SU-DHL-6 (cell line): ENCODE measurements at regions not wholly inside any gene's neighbourhood (a gene's known extent, or its start where the extent isn't known, plus 50 kb on each side); places are given as distances from the start of the nearest gene placed in this dataset.
A peak's percentile ranks its signal among the peaks of the same experiment; 100 is the strongest.
"Not testable (repeated sequence)": the region's sequence is repeated elsewhere in the genome, so short reads cannot be mapped to it uniquely, and the experiment has no call there.

Experiments
- H2AFZ ChIP-seq: fragments of 200-600 bp; sonication (generic); 2 replicates; pipeline ENCODE4 v1.6.1; 2014; ENCODE audit warnings: low read depth, mild to moderate bottlenecking, moderate library complexity, mixed read lengths, antibody characterized with exemption, low read length; ENCODE audit not compliant: severe bottlenecking
- H3F3A ChIP-seq: fragments of 200-600 bp; shearing (Covaris generic); 2 replicates; pipeline ENCODE4 v1.6.0; 2016; ENCODE audit warnings: antibody characterized with exemption, mild to moderate bottlenecking; ENCODE audit not compliant: insufficient read depth
- H3K27ac ChIP-seq: fragments of 200-600 bp; sonication (generic); 2 replicates; pipeline ENCODE4 v1.5.1; 2016; ENCODE audit warnings: low read depth, mild to moderate bottlenecking, low read length, moderate library complexity, mixed read lengths
- H3K27me3 ChIP-seq: fragments of 200-600 bp; sonication (generic), shearing (Covaris generic); 2 replicates; pipeline ENCODE4 v1.6.0; 2014; ENCODE audit warnings: mild to moderate bottlenecking, low read length
- H3K36me3 ChIP-seq: fragments of 200-600 bp; sonication (generic); 2 replicates; pipeline ENCODE4 v1.6.1; 2014; ENCODE audit warnings: mild to moderate bottlenecking, low read length, mixed read lengths
- H3K4me2 ChIP-seq: fragments of 300-600, 200-600 bp; shearing (Covaris generic), sonication (generic); 2 replicates; pipeline ENCODE4 v1.6.0; 2014; ENCODE audit warnings: low read length, low read depth, mild to moderate bottlenecking; ENCODE audit not compliant: poor library complexity, severe bottlenecking
- H3K4me3 ChIP-seq: fragments of 200-600 bp; sonication (generic); 2 replicates; pipeline ENCODE4 v1.5.1; 2014; ENCODE audit warnings: antibody characterized with exemption, low read length, mild to moderate bottlenecking, mixed read lengths; ENCODE audit not compliant: insufficient read depth, poor library complexity, severe bottlenecking
- H3K79me2 ChIP-seq: fragments of 200-600 bp; sonication (generic); 2 replicates; pipeline ENCODE4 v1.6.1; 2014; ENCODE audit warnings: mild to moderate bottlenecking, low read length, moderate library complexity; ENCODE audit not compliant: insufficient read depth
- H3K9ac ChIP-seq: fragments of 200-600 bp; sonication (generic); 2 replicates; pipeline ENCODE4 v1.7.0; 2014; ENCODE audit warnings: mild to moderate bottlenecking, low read length
- H3K9me2 ChIP-seq: fragments of 200-600 bp; sonication (generic); replicated peaks from 2 replicates; pipeline ENCODE4 v1.6.1; 2014; ENCODE audit warnings: low read length; ENCODE audit not compliant: insufficient read depth
- H3K9me3 ChIP-seq: fragments of 200-600 bp; sonication (generic); 2 replicates; pipeline ENCODE4 v1.6.1; 2014; ENCODE audit warnings: low read length, mixed read lengths; ENCODE audit not compliant: insufficient read depth
- H4K20me1 ChIP-seq: fragments of 200-600 bp; sonication (generic); 2 replicates; pipeline ENCODE4 v1.6.1; 2014; ENCODE audit warnings: low read depth, mild to moderate bottlenecking, antibody characterized with exemption, low read length, moderate library complexity, mixed read lengths
- CTCF ChIP-seq: fragments of 200-600 bp; sonication (generic); IDR thresholded peaks from one replicate; pipeline ENCODE4 v1.5.1; 2017; ENCODE audit warnings: antibody characterized with exemption, mild to moderate bottlenecking, low read length, moderate library complexity; ENCODE audit not compliant: insufficient read depth, poor library complexity, severe bottlenecking
- EZH2phosphoT487 ChIP-seq: fragments of 200-600 bp; sonication (generic), shearing (Covaris generic); conservative IDR thresholded peaks from 2 replicates; pipeline ENCODE4 v1.6.1; 2018; ENCODE audit warnings: mild to moderate bottlenecking, antibody characterized with exemption, low read length, moderate library complexity, mixed read lengths

- Histone ChIP-seq H3K4me2 (no peak overlapping the region), H3K27me3 (no peaks in the 10 kb centered on the region), H4K20me1 (no peaks in the 10 kb centered on the region), H3K27ac (no peak overlapping the region), H3K36me3 (no peaks in the 10 kb centered on the region), H3K9ac (no peak overlapping the region), H3K79me2 (no peaks in the 10 kb centered on the region), H3K9me3 (no peaks in the 10 kb centered on the region), H2AFZ (no peak overlapping the region), H3K9me2 (no peaks in the 10 kb centered on the region), H3F3A (no peaks in the 10 kb centered on the region), H3K4me3 (no peak overlapping the region)
- TF ChIP-seq CTCF (no peak), EZH2phosphoT487 (no peak)
Measured at GRCh38 chr14:87754520-87755223, 238.3 kb downstream of the GALC start.

- Histone ChIP-seq H3K27me3 (no peaks in the 10 kb centered on the region), H3K79me2 (no peaks in the 10 kb centered on the region), H4K20me1 (no peaks in the 10 kb centered on the region), H3K9ac (no peak overlapping the region), H3K36me3 (no peaks in the 10 kb centered on the region), H3K27ac (no peak overlapping the region), H2AFZ (no peak overlapping the region), H3K9me3 (no peaks in the 10 kb centered on the region), H3K9me2 (no peaks in the 10 kb centered on the region), H3K4me3 (no peak overlapping the region), H3K4me2 (no peak overlapping the region), H3F3A (no peaks in the 10 kb centered on the region)
- no peak for TF ChIP-seq EZH2phosphoT487
Measured at GRCh38 chr14:87748558-87748957, 244.4 kb downstream of the GALC start.

DNA sequence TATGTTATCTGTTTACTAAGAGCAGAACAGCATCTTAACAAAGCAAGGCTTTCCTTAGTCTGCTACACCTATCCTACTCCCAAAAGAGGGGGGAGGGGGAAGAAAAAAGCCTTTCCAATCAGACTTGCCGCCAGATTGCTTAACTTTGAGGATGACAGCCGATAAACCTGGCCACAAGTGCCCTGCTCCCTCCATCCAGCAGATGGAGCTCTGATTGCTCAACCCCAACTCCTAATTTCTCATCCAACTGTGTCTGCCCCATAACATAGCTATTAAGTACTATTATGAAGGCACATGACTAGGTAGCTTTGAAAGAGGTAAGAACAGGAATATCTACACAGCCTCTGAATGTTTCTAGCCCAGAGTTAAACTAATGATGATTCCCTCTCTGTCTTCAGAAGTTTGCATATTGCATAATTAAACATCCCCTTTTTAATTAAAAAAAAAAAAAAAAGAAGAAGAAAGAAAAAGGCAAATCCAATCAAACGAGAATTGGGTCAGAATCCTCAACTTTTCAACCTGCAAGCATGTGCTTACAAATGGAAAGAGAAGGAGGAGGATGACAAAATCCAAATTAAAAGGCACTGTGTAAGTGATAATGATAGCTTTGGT is 247.4 kb downstream of the GALC start:
- Histone ChIP-seq H3K27me3 (no peaks in the 10 kb centered on the region), H3K9me3 (no peaks in the 10 kb centered on the region), H3K4me3 (no peak overlapping the region), H3K27ac (no peak overlapping the region), H2AFZ (no peak overlapping the region), H3K9me2 (no peaks in the 10 kb centered on the region), H3K4me2 (no peak overlapping the region), H3F3A (no peaks in the 10 kb centered on the region), H4K20me1 (no peaks in the 10 kb centered on the region), H3K36me3 (no peaks in the 10 kb centered on the region), H3K79me2 (no peaks in the 10 kb centered on the region), H3K9ac (no peak overlapping the region)
- TF ChIP-seq CTCF (peak; percentile 69), EZH2phosphoT487 (no peak)

DNA sequence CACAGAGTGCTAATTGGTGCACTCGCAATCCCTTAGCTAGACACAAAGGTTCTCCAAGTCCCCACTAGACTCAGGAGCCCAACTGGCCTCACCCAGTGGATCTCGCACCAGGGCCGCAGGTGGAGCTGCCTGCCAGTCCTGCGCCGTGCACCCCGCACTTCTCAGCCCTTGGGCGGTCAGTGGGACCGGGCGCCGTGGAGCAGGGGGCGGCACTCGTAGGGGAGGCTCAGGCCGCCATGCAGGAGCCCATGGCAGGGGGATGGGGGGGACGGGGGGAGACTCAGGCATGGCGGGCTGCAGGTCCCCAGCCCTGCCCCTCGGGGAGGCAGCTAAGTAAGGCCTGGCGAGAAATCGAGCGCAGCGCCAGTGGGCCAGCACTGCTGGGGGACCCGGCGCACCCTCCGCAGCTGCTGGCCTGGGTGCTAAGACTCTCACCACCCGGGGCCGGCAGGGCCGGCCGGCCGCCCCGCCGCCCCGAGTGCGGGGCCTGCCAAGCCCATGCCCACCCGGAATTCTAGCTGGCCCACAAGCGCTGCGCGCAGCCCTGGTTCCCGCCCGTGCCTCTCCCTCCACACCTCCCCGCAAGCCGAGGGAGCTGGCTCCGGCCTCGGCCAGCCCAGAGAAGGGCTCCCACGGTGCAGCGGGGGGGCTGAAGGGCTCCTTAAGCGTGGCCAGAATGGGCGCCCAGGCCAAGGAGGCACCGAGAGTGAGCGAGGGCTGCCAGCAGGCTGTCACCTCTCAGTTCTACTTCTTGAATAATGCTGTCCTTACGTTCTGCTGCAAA is 258.2 kb downstream of the GALC start:
- H3K27me3 ChIP-seq, H3K4me2 ChIP-seq: not testable (repeated sequence)

DNA sequence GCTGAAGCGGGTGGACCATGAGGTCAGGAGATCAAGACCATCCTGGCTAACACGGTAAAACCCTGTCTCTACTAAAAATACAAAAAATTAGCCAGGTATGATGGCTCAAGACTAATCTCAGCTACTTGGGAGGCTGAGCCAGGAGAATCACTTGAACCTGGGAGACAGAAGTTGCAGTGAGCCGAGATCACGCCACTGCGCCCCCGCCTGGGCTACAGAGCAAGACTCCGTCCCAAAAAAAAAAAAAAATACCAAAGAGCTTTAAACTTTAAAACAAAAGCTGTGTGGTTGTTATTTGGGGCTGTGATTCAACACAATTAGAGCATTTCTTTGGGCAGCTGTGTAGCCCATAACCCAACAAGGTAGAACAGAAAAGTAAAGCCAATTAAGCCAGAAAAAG is 259.9 kb downstream of the GALC start:
- H4K20me1 ChIP-seq, H3K9me2 ChIP-seq, H3K9ac ChIP-seq, H3K36me3 ChIP-seq, H3K79me2 ChIP-seq, H2AFZ ChIP-seq, H3K9me3 ChIP-seq, H3K4me3 ChIP-seq, H3K27me3 ChIP-seq, H3F3A ChIP-seq, H3K27ac ChIP-seq, H3K4me2 ChIP-seq: not testable (repeated sequence)

More for the DNA sequence above, 258.2 kb downstream of the GALC start:
- H3K4me3 ChIP-seq, H4K20me1 ChIP-seq, H3F3A ChIP-seq, H3K9me2 ChIP-seq, H3K9ac ChIP-seq, H3K9me3 ChIP-seq, H3K27ac ChIP-seq, H2AFZ ChIP-seq, H3K79me2 ChIP-seq, H3K36me3 ChIP-seq: not testable (repeated sequence)
